Erythroblast (primary cell): ENCODE measurements at regions not wholly inside any gene's neighbourhood (a gene's known extent, or its start where the extent isn't known, plus 50 kb on each side); places are given as distances from the start of the nearest gene placed in this dataset.

Experiments used
- GATA1 ChIP-seq: IDR thresholded peaks from 2 replicates; pipeline ENCODE4 v1.6.1; 2011; ENCODE audit warnings: low read depth, mild to moderate bottlenecking, control low read depth, low read length, moderate library complexity
- POLR2A ChIP-seq: IDR thresholded peaks from 2 replicates; pipeline ENCODE4 v1.6.1; 2011; ENCODE audit warnings: mild to moderate bottlenecking, low read length

DNA sequence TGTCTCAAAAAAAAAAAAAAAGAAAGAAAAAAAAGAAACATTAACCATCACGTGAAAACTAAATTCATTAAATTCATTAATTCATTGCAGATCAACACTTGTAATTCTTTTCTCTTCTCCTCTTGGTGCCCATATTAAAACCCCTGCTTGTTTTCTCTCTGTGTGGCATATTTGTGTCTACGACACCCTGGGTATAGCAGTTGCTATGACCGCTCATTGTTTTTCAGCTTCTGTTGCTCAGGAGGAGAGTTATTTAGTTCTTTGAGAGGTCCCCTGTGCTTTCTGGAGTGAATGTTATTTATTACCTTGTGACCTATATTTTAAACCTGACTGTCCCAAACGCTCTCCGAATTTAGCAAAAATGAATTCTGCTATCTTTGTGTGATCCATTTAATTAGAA lies 62.3 kb upstream of the CLMP start:
- TF ChIP-seq POLR2A (no peak), GATA1 (no peak)
